K562 (cell line): ENCODE measurements at regions not wholly inside any gene's neighbourhood (a gene's known extent, or its start where the extent isn't known, plus 50 kb on each side); places are given as distances from the start of the nearest gene placed in this dataset.

Experiments
- ARID1B ChIP-seq: fragments of 450-650 bp; IDR thresholded peaks from 2 replicates; pipeline ENCODE4 v1.6.1; 2016; ENCODE audit warnings: antibody characterized with exemption, mild to moderate bottlenecking, inconsistent platforms
- ASH1L ChIP-seq: fragments of 450-650 bp; IDR thresholded peaks from 2 replicates; pipeline ENCODE4 v1.6.1; 2018; ENCODE audit warnings: borderline replicate concordance, mild to moderate bottlenecking, low read depth; ENCODE audit not compliant: partially characterized antibody
- EGR1 ChIP-seq: fragments of 450-650 bp; conservative IDR thresholded peaks from 2 replicates; pipeline ENCODE4 v1.6.1; 2017; ENCODE audit warnings: mild to moderate bottlenecking
- ESRRA ChIP-seq: fragments of 450-650 bp; IDR thresholded peaks from 2 replicates; pipeline ENCODE4 v1.6.1; 2014; ENCODE audit warnings: low read depth, mild to moderate bottlenecking, moderate library complexity, borderline replicate concordance
- NFXL1 ChIP-seq: fragments of 450-650 bp; formaldehyde crosslinking; IDR thresholded peaks from 2 replicates; pipeline ENCODE4 v1.4.0; 2021; ENCODE audit warnings: mild to moderate bottlenecking
- RERE ChIP-seq: sonication (generic); formaldehyde crosslinking; IDR thresholded peaks from 2 replicates; pipeline ENCODE4 v1.8.0; 2023; ENCODE audit warnings: missing genetic modification reagents, mild to moderate bottlenecking, borderline replicate concordance
- SMARCC2 ChIP-seq: fragments of 450-650 bp; IDR thresholded peaks from 2 replicates; pipeline ENCODE4 v1.6.1; 2017; ENCODE audit warnings: antibody characterized with exemption, moderate library complexity, mild to moderate bottlenecking, low read depth
- SMARCE1 ChIP-seq: fragments of 450-650 bp; IDR thresholded peaks from 2 replicates; pipeline ENCODE4 v1.7.1; 2016; ENCODE audit warnings: mild to moderate bottlenecking
- SP2 ChIP-seq: IDR thresholded peaks from 2 replicates; pipeline ENCODE4 v1.6.1; 2011; ENCODE audit warnings: mild to moderate bottlenecking, low read depth, low read length, moderate library complexity; ENCODE audit not compliant: poor library complexity, severe bottlenecking; ENCODE audit errors: extremely low read depth
- ZEB2 ChIP-seq: fragments of 450-650 bp; IDR thresholded peaks from 2 replicates; pipeline ENCODE4 v1.6.1; 2016
- ZNF384 ChIP-seq: IDR thresholded peaks from 2 replicates; pipeline ENCODE4 v1.6.1; 2012; ENCODE audit warnings: low read depth, low read length, improper control_type of control experiment
- TF ChIP-seq, protein P1 (sequence below): conservative IDR thresholded peaks from 2 replicates; pipeline ENCODE4 v1.6.1; 2011; ENCODE audit warnings: low read depth, mild to moderate bottlenecking, low read length; ENCODE audit not compliant: control insufficient read depth
- TF ChIP-seq, protein P2 (sequence below): IDR thresholded peaks from 2 replicates; pipeline ENCODE4 v1.6.1; 2012; ENCODE audit warnings: low read depth, low read length, improper control_type of control experiment, borderline replicate concordance
- TF ChIP-seq, protein P3 (sequence below): fragments of 250-450 bp; sonication (Bioruptor Pico); IDR thresholded peaks from 2 replicates; pipeline ENCODE4 v1.8.0; 2022; ENCODE audit warnings: inconsistent platforms
- TF ChIP-seq, protein P4 (sequence below), 2 experiments: fragments of 450-650 bp in 1 of 2; sonication (generic) in 1 of 2; formaldehyde crosslinking in 1 of 2; IDR thresholded peaks in 1 of 2; conservative IDR thresholded peaks in 1 of 2; 2 replicates each; pipeline versions ENCODE4 v1.6.1 to v1.8.1; 2016 to 2023; ENCODE audit warnings: mild to moderate bottlenecking in 2 of 2, moderate library complexity in 2 of 2, inconsistent platforms in 1 of 2, missing genetic modification reagents in 1 of 2

DNA sequence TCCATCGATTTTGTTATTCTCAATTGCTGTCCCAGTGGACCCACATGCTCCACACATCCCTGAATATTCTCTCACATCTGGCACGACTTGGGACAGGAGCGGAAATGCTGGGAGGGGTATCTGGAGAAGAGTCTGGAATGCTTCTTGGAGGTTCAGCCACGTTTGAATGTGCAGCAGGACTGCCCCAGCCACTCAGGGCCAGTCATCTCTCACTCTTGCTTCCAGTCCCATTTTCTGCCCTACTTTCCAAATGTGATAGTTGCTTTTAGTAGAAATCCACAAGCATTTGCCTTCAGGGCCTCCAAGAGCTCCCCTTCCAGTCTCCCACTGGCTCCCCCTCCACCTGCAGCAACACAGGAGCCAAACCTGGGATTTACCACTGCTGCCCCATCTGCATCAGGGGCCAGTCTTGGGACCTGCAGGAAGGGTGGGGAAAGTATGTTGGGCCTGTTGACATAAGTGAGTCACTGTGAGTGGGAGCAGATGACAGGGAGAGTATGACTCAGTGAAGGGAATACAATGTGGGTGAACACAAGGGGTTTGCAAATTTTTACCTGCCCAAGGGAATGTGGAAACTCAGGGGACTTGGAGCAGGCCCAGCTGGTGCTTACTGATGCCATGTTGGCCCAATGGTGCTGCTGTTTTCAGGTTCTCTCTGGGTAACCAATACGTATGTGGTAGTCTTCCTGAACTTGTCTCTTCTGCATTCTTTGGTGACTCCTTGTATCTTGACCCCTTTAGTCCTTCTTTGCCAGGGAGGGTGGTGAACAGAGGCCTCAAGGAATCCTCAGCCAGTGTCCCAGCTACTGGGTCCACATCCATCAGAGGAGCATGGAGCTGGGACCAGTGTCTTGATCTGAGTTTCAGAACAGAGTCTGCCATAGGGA lies 78.8 kb upstream of the CRHR1 start (continued):
- TF ChIP-seq SP2 = no peak
- TF ChIP-seq, protein P1, sequence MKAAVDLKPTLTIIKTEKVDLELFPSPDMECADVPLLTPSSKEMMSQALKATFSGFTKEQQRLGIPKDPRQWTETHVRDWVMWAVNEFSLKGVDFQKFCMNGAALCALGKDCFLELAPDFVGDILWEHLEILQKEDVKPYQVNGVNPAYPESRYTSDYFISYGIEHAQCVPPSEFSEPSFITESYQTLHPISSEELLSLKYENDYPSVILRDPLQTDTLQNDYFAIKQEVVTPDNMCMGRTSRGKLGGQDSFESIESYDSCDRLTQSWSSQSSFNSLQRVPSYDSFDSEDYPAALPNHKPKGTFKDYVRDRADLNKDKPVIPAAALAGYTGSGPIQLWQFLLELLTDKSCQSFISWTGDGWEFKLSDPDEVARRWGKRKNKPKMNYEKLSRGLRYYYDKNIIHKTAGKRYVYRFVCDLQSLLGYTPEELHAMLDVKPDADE = no peak
- TF ChIP-seq RERE (CRISPR knock-in tag) = no peak
- no peak for TF ChIP-seq ZEB2
- TF ChIP-seq, protein P2, sequence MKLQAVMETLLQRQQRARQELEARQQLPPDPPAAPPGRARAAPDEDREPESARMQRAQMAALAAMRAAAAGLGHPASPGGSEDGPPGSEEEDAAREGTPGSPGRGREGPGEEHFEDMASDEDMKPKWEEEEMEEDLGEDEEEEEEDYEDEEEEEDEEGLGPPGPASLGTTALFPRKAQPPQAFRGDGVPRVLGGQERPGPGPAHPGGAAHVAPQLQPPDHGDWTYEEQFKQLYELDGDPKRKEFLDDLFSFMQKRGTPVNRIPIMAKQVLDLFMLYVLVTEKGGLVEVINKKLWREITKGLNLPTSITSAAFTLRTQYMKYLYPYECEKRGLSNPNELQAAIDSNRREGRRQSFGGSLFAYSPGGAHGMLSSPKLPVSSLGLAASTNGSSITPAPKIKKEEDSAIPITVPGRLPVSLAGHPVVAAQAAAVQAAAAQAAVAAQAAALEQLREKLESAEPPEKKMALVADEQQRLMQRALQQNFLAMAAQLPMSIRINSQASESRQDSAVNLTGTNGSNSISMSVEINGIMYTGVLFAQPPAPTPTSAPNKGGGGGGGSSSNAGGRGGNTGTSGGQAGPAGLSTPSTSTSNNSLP = no peak
- TF ChIP-seq SMARCC2 = 0 out of 2 replicates have a peak, but pooled peaks have one; percentile 36
- TF ChIP-seq, protein P3, sequence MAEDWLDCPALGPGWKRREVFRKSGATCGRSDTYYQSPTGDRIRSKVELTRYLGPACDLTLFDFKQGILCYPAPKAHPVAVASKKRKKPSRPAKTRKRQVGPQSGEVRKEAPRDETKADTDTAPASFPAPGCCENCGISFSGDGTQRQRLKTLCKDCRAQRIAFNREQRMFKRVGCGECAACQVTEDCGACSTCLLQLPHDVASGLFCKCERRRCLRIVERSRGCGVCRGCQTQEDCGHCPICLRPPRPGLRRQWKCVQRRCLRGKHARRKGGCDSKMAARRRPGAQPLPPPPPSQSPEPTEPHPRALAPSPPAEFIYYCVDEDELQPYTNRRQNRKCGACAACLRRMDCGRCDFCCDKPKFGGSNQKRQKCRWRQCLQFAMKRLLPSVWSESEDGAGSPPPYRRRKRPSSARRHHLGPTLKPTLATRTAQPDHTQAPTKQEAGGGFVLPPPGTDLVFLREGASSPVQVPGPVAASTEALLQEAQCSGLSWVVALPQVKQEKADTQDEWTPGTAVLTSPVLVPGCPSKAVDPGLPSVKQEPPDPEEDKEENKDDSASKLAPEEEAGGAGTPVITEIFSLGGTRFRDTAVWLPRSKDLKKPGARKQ = no peak
- peak; percentile 89 for TF ChIP-seq EGR1
- peak; percentile 85 for TF ChIP-seq SMARCE1
- TF ChIP-seq NFXL1 (CRISPR knock-in tag) = no peak
- TF ChIP-seq ARID1B = peak; percentile 80
- no peak for TF ChIP-seq ZNF384
- TF ChIP-seq, protein P4, sequence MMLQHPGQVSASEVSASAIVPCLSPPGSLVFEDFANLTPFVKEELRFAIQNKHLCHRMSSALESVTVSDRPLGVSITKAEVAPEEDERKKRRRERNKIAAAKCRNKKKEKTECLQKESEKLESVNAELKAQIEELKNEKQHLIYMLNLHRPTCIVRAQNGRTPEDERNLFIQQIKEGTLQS (IDR thresholded peaks at IDR 0.05) = peak; percentile 85
- TF ChIP-seq, protein P4 (CRISPR knock-in tag; conservative IDR thresholded peaks at IDR 0.05) = no peak
- TF ChIP-seq ASH1L = no peak
- TF ChIP-seq ESRRA = no peak
